ENCODE measurements at regions not wholly inside any gene's neighbourhood (a gene's known extent, or its start where the extent isn't known, plus 50 kb on each side); places are given as distances from the start of the nearest gene placed in this dataset.
A peak's percentile ranks its signal among the peaks of the same experiment; 100 is the strongest.

DNA sequence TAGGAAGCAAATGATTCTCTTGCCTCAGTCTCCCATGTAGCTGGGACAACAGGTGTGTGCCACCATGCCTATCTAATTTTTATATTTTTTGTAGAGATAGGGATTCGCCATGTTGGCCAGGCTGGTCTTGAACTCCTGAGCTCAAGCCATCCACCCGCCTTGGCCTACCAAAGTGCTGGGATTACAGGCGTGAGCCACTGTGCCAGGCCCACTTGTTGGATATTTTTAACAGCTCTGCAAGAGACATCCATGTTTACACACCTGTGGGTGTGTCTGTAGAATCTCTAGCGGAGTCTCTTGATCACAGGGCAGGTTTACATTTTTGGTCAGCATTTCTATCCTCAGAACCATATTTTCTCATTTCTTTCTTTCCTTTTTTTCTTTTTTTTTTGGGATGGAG is 53.1 kb upstream of the ZFP64 start:
- H3K27ac ChIP-seq, result no peak overlapping the region
- no peaks in the 10 kb centered on the region for H3K36me3 ChIP-seq
- H3K4me1 ChIP-seq, result no peaks in the 10 kb centered on the region
- H3K9me3 ChIP-seq (replicated peaks), result no peaks in the 10 kb centered on the region
- H3K4me3 ChIP-seq, result no peak overlapping the region
- H3K27me3 ChIP-seq, result no peaks in the 10 kb centered on the region; the same call in 1 of the 2 replicates
- no peak for DNase-seq

- Histone ChIP-seq H3K27me3 (no peaks in the 10 kb centered on the region), H3K4me1 (no peaks in the 10 kb centered on the region), H3K9me3 (replicated peaks) (no peaks in the 10 kb centered on the region), H3K4me3 (no peak overlapping the region), H3K36me3 (no peaks in the 10 kb centered on the region), H3K27ac (no peak overlapping the region)
- peak in 1 of 2 experiments; percentile 50 for DNase-seq
Measured at GRCh38 chr20:52242237-52243230, 51.0 kb upstream of the ZFP64 start.
